SK-N-SH treated with all-trans-retinoic acid at 6 μM for 48 hours (cell line): ENCODE measurements at regions not wholly inside any gene's neighbourhood (a gene's known extent, or its start where the extent isn't known, plus 50 kb on each side); places are given as distances from the start of the nearest gene placed in this dataset.
A peak's percentile ranks its signal among the peaks of the same experiment; 100 is the strongest.

ENCODE experiments used
- BACH2 ChIP-seq: fragments of 250-450 bp; sonication (Bioruptor Pico); IDR thresholded peaks from 2 replicates; pipeline ENCODE4 v1.9.0; 2021; ENCODE audit warnings: mild to moderate bottlenecking, borderline replicate concordance
- CSRNP3 ChIP-seq: fragments of 250-450 bp; sonication (Bioruptor Pico); IDR thresholded peaks from 2 replicates; pipeline ENCODE4 v1.5.1; 2021; ENCODE audit warnings: mild to moderate bottlenecking, moderate library complexity
- PATZ1 ChIP-seq: fragments of 250-450 bp; sonication (Bioruptor Pico); IDR thresholded peaks from 2 replicates; pipeline ENCODE4 v1.8.0; 2020; ENCODE audit warnings: mild to moderate bottlenecking, moderate library complexity, borderline replicate concordance
- TSHZ2 ChIP-seq: fragments of 250-450 bp; sonication (Bioruptor Pico); IDR thresholded peaks from 2 replicates; pipeline ENCODE4 v1.5.0; 2020; ENCODE audit warnings: mild to moderate bottlenecking, moderate library complexity
- TF ChIP-seq, protein P1 (sequence below): fragments of 250-450 bp; sonication (Bioruptor Pico); IDR thresholded peaks from 2 replicates; pipeline ENCODE4 v1.5.1; 2020; ENCODE audit warnings: low read depth, mild to moderate bottlenecking, moderate library complexity

DNA sequence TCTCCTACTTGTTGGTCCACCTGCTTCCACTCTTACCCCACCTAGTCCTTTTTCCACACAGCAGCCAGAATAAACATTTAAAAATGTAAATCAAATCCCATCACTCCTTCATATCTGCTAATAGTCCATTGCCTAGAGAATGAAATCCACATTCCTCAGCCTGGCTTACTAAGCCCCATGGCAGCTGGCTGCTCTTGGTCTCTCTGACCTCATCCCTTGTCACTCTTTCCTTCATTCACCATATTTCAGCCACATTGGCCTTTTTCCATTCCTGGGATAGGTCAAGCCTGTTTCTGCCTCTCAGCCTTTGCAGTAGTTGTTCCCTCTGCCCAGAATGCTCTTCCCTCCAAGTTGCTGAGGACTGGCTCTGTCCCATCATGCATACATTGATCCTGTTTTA lies 512.8 kb downstream of the INSC start:
- TF ChIP-seq CSRNP3 (CRISPR knock-in tag) (no peak), TSHZ2 (CRISPR knock-in tag) (no peak), PATZ1 (CRISPR knock-in tag) (no peak), BACH2 (CRISPR knock-in tag) (no peak)
- TF ChIP-seq, protein P1, sequence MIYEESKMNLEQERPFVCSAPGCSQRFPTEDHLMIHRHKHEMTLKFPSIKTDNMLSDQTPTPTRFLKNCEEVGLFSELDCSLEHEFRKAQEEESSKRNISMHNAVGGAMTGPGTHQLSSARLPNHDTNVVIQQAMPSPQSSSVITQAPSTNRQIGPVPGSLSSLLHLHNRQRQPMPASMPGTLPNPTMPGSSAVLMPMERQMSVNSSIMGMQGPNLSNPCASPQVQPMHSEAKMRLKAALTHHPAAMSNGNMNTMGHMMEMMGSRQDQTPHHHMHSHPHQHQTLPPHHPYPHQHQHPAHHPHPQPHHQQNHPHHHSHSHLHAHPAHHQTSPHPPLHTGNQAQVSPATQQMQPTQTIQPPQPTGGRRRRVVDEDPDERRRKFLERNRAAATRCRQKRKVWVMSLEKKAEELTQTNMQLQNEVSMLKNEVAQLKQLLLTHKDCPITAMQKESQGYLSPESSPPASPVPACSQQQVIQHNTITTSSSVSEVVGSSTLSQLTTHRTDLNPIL (CRISPR knock-in tag): peak; percentile 78; the same call in 1 of the 2 replicates
